Activated T-cell treated with anti-CD3 and anti-CD28 coated beads for 48 hours (primary cell): ENCODE measurements at regions not wholly inside any gene's neighbourhood (a gene's known extent, or its start where the extent isn't known, plus 50 kb on each side); places are given as distances from the start of the nearest gene placed in this dataset.
"Not testable (repeated sequence)": the region's sequence is repeated elsewhere in the genome, so short reads cannot be mapped to it uniquely, and the experiment has no call there.

Source experiments
- DNase-seq: peaks from one replicate; pipeline ENCODE4 v3.0.0-alpha.2; 2020; ENCODE audit warnings: low read depth

GRCh38 chr3:182629521-182629920 lies 163.8 kb upstream of the ATP11B start:
- DNase-seq = no peak

- DNase-seq = no peak
Observed at GRCh38 chr3:182631183-182632076, 161.9 kb upstream of the ATP11B start.

- DNase-seq = no peak
Observed at GRCh38 chr3:182632077-182632393, 161.3 kb upstream of the ATP11B start.

- DNase-seq = no peak
Observed at GRCh38 chr3:182633186-182633585, 160.1 kb upstream of the ATP11B start.

GRCh38 chr3:182636646-182637045 lies 156.7 kb upstream of the ATP11B start:
- DNase-seq = no peak

- no peak for DNase-seq
Observed at GRCh38 chr3:182637350-182638110, 155.8 kb upstream of the ATP11B start.

GRCh38 chr3:182644013-182644412 lies 149.3 kb upstream of the ATP11B start:
- DNase-seq = no peak

- DNase-seq = peak; percentile 47
Observed at GRCh38 chr3:182644790-182645433, 148.4 kb upstream of the ATP11B start.

GRCh38 chr3:182650568-182651128 lies 142.7 kb upstream of the ATP11B start:
- no peak for DNase-seq

GRCh38 chr3:182651461-182651860 lies 141.8 kb upstream of the ATP11B start:
- no peak for DNase-seq

- DNase-seq = not testable (repeated sequence)
Observed at GRCh38 chr3:182653065-182653464, 140.2 kb upstream of the ATP11B start.

GRCh38 chr3:182668541-182668940 lies 124.8 kb upstream of the ATP11B start:
- DNase-seq = no peak

- no peak for DNase-seq
Observed at GRCh38 chr3:182668974-182669373, 124.3 kb upstream of the ATP11B start.

- no peak for DNase-seq
Observed at GRCh38 chr3:182671541-182671940, 121.8 kb upstream of the ATP11B start.

GRCh38 chr3:182671942-182672341 lies 121.4 kb upstream of the ATP11B start:
- DNase-seq = no peak

- DNase-seq = no peak
Observed at GRCh38 chr3:182673336-182673735, 120.0 kb upstream of the ATP11B start.

- DNase-seq = peak; percentile 62
Observed at GRCh38 chr3:182682263-182683241, 110.8 kb upstream of the ATP11B start.

GRCh38 chr3:182683453-182683852 lies 109.9 kb upstream of the ATP11B start:
- DNase-seq = peak; percentile 33

GRCh38 chr3:182683858-182684257 lies 109.4 kb upstream of the ATP11B start:
- DNase-seq = no peak

GRCh38 chr3:182686033-182686886 lies 107.0 kb upstream of the ATP11B start:
- DNase-seq = no peak
